Kidney epithelial cell (primary cell): ENCODE measurements at regions not wholly inside any gene's neighbourhood (a gene's known extent, or its start where the extent isn't known, plus 50 kb on each side); places are given as distances from the start of the nearest gene placed in this dataset.

Experiments used
- DNase-seq: peaks from one replicate; pipeline ENCODE4 v3.0.0-alpha.2; 2010; ENCODE audit warnings: low read depth
- H3K27me3 ChIP-seq: 2 replicates; pipeline ENCODE4 v1.6.0; 2011; ENCODE audit warnings: low read length; ENCODE audit not compliant: control insufficient read depth, insufficient read depth
- H3K36me3 ChIP-seq: 2 replicates; pipeline ENCODE4 v1.5.1; 2011; ENCODE audit warnings: low read length; ENCODE audit not compliant: control insufficient read depth, insufficient read depth
- H3K4me3 ChIP-seq: 2 replicates; pipeline ENCODE4 v1.5.1; 2011; ENCODE audit warnings: low read depth, mild to moderate bottlenecking, control low read depth, low read length
- TF ChIP-seq, protein P1 (sequence below): IDR thresholded peaks from 2 replicates; pipeline ENCODE4 v1.5.1; 2011; ENCODE audit warnings: mild to moderate bottlenecking, moderate library complexity, low read length, control low read depth, inconsistent platforms; ENCODE audit not compliant: insufficient read depth, poor library complexity, severe bottlenecking

DNA sequence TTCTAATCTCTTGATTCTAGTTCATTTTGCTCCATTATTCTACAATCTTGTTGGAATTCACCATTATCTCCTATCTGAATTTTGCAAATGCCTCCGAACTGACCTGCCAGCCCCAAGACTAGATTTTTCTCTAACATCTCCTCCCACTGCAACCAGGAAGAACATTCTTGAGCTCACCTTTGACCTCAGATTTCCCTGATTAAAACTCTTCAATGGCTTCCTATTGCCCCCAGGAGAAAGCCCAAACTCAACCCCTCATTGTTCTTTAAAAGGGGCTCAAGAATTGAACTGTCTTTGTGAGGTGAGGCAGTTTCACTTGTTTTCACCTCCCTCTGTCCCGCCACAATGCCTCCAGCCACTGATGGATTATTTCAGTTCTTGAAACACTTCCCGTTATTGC, 784.6 kb upstream of the ZEB2 start:
- DNase-seq = no peak
- no peaks in the 10 kb centered on the region for H3K27me3 ChIP-seq
- no peak overlapping the region for H3K4me3 ChIP-seq
- TF ChIP-seq, protein P1, sequence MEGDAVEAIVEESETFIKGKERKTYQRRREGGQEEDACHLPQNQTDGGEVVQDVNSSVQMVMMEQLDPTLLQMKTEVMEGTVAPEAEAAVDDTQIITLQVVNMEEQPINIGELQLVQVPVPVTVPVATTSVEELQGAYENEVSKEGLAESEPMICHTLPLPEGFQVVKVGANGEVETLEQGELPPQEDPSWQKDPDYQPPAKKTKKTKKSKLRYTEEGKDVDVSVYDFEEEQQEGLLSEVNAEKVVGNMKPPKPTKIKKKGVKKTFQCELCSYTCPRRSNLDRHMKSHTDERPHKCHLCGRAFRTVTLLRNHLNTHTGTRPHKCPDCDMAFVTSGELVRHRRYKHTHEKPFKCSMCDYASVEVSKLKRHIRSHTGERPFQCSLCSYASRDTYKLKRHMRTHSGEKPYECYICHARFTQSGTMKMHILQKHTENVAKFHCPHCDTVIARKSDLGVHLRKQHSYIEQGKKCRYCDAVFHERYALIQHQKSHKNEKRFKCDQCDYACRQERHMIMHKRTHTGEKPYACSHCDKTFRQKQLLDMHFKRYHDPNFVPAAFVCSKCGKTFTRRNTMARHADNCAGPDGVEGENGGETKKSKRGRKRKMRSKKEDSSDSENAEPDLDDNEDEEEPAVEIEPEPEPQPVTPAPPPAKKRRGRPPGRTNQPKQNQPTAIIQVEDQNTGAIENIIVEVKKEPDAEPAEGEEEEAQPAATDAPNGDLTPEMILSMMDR = no peak
- no peaks in the 10 kb centered on the region for H3K36me3 ChIP-seq

DNA sequence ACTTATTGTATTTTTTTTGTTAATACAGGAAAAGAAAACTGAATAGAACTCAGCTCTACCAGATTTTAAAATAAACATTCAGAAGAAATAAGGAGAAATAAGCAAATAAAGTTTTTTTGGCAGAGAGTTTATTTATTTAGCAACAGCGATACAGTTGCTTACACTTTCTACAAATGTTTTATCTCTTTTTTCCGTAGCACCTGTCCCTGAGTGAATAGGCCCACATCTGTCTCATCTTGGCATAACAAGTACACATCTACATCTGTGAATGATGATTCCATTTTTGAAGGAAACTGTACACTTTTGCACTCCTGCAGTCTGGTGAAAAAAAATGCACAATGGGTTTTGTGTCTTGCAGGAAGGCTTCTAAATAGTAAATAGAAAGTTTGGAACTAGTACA, 783.6 kb upstream of the ZEB2 start:
- Histone ChIP-seq H3K36me3 (no peaks in the 10 kb centered on the region), H3K4me3 (no peak overlapping the region), H3K27me3 (no peaks in the 10 kb centered on the region)
- TF ChIP-seq, protein P1 = no peak
- no peak for DNase-seq

DNA sequence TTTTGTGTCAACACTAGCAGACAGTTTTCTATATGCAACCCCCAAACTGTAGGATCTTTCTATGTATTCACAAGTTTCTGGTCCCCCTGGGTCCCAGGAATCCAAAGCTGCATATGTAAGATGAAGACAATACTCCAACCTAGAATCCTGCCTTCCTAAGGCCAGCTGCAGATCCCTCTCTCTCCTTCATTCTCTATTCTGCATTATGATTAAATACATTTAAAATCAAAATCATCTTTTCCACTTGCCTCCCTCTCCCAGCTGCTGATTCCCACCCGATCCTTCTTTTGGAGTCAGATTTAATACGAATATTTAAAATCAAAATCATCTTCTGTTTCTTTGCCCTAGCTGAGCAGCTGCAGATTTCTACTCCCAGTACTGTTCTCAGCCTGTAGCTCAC, 783.0 kb upstream of the ZEB2 start:
- TF ChIP-seq, protein P1 = no peak
- H3K36me3 ChIP-seq = no peaks in the 10 kb centered on the region
- no peaks in the 10 kb centered on the region for H3K27me3 ChIP-seq
- DNase-seq = no peak
- no peak overlapping the region for H3K4me3 ChIP-seq

DNA sequence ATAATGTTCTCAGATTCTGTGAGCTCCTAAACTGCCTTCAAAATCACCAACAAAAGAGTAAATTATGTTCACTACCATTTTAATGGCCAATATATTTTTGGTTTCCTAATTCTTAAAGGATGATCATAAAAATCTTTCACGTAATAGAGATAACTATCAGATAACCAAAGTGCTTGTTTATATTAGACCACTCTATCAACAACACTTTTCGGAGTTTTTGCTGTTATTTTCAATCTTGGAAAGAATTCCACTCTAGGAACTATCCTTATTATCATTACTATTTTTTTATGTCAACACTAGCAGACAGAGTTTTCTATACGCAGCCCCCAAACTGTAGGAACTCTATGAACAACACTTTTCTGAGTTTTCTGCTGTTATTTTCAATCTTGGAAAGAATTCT, 782.5 kb upstream of the ZEB2 start:
- H3K4me3 ChIP-seq = no peak overlapping the region
- TF ChIP-seq, protein P1 = no peak
- no peaks in the 10 kb centered on the region for H3K27me3 ChIP-seq
- DNase-seq = no peak
- no peaks in the 10 kb centered on the region for H3K36me3 ChIP-seq

DNA sequence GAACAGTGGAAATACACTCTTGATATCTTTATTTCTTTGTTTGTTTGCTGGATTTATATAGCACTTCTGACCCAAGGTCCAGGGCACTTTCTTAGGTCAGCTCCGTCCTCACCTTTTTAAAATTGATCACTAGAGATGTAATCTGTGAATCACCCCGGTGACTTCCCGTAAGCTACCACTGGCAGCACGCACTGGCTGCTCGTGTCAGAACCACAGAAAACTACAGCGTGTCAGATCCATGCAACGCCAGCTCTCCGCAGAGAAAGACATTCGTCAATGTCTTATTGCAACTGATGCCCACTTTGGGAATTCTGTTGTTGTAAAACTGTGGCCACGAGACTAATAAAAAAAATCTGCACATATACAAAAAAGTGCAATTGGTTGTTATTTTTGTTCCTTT, 779.4 kb upstream of the ZEB2 start:
- no peaks in the 10 kb centered on the region for H3K36me3 ChIP-seq
- H3K4me3 ChIP-seq = no peak overlapping the region
- H3K27me3 ChIP-seq = no peaks in the 10 kb centered on the region
- no peak for DNase-seq
- TF ChIP-seq, protein P1 = no peak

DNA sequence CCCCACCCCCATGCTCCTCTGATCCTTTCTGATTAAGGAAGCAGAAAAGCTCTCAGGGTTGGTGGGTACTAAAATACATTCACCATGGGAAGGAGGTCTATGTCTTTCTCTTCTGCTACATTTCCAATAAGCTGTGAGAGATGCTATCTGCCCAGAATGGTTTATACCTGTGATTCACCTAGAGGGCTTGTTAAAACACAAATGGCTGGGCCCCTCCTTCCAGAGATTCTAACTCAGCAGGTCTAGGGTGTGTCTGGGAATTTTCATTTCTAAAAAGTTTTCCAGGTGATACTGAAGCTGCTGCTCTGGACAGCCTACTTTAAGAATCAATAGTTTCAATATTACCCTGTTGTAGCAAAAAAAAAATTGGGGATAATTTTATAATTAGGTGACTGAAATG, 772.2 kb upstream of the ZEB2 start:
- no peak for DNase-seq

More for the DNA sequence above, 772.2 kb upstream of the ZEB2 start:
- H3K36me3 ChIP-seq = no peaks in the 10 kb centered on the region
- no peaks in the 10 kb centered on the region for H3K27me3 ChIP-seq
- H3K4me3 ChIP-seq = no peak overlapping the region
- TF ChIP-seq, protein P1 = no peak
